ENCODE measurements at regions not wholly inside any gene's neighbourhood (a gene's known extent, or its start where the extent isn't known, plus 50 kb on each side); places are given as distances from the start of the nearest gene placed in this dataset.

GRCh38 chr2:16127958-16128357 is 187.6 kb downstream of the MYCN start:
- H3K79me2 ChIP-seq (ENCODE audit: insufficient read depth, low read length): no peaks in the 10 kb centered on the region
- no peak for TF ChIP-seq CTCF (conservative IDR thresholded peaks at IDR 0.05; ENCODE audit: low read length)
- no peak for TF ChIP-seq EZH2phosphoT487 (IDR thresholded peaks at IDR 0.05; ENCODE audit: borderline replicate concordance)

GRCh38 chr2:16127276-16127940 is 187.1 kb downstream of the MYCN start:
- no peak for TF ChIP-seq CTCF (conservative IDR thresholded peaks at IDR 0.05; ENCODE audit: low read length)
- TF ChIP-seq EZH2phosphoT487 (IDR thresholded peaks at IDR 0.05; ENCODE audit: borderline replicate concordance): no peak
- no peaks in the 10 kb centered on the region for H3K27me3 ChIP-seq (ENCODE audit: insufficient read depth, low read length, poor library complexity, severe bottlenecking)
- H3K9me3 ChIP-seq (ENCODE audit: insufficient read depth, low read depth, low read length): no peaks in the 10 kb centered on the region
- H3K4me2 ChIP-seq (ENCODE audit: low read depth, low read length, poor library complexity, severe bottlenecking): no peak overlapping the region
- H3F3A ChIP-seq (ENCODE audit: low read depth): no peaks in the 10 kb centered on the region
- H2AFZ ChIP-seq (ENCODE audit: low read length): no peak overlapping the region
- H3K79me2 ChIP-seq (ENCODE audit: insufficient read depth, low read length): no peaks in the 10 kb centered on the region
- H3K9me2 ChIP-seq (replicated peaks; ENCODE audit: low read depth, low read length): no peaks in the 10 kb centered on the region
- H3K4me3 ChIP-seq (ENCODE audit: low read length, poor library complexity, severe bottlenecking): no peak overlapping the region
- H3K36me3 ChIP-seq (ENCODE audit: insufficient read depth, low read length): no peaks in the 10 kb centered on the region
- H3K9ac ChIP-seq (ENCODE audit: low read depth, low read length, poor library complexity, severe bottlenecking): no peak overlapping the region
- no peaks in the 10 kb centered on the region for H3K4me1 ChIP-seq (ENCODE audit: insufficient read depth, low read length, poor library complexity, severe bottlenecking)
- H4K20me1 ChIP-seq (ENCODE audit: insufficient read depth, low read length, poor library complexity, severe bottlenecking): no peaks in the 10 kb centered on the region

More at GRCh38 chr2:16127958-16128357, 187.6 kb downstream of the MYCN start:
- Histone ChIP-seq H3K9me2 (replicated peaks; ENCODE audit: low read depth, low read length) (no peaks in the 10 kb centered on the region), H3K4me1 (ENCODE audit: insufficient read depth, low read length, poor library complexity, severe bottlenecking) (no peaks in the 10 kb centered on the region), H3K9ac (ENCODE audit: low read depth, low read length, poor library complexity, severe bottlenecking) (no peak overlapping the region), H3F3A (ENCODE audit: low read depth) (no peaks in the 10 kb centered on the region), H3K27me3 (ENCODE audit: insufficient read depth, low read length, poor library complexity, severe bottlenecking) (no peaks in the 10 kb centered on the region), H3K4me2 (ENCODE audit: low read depth, low read length, poor library complexity, severe bottlenecking) (no peak overlapping the region), H3K36me3 (ENCODE audit: insufficient read depth, low read length) (no peaks in the 10 kb centered on the region), H4K20me1 (ENCODE audit: insufficient read depth, low read length, poor library complexity, severe bottlenecking) (no peaks in the 10 kb centered on the region), H3K9me3 (ENCODE audit: insufficient read depth, low read depth, low read length) (no peaks in the 10 kb centered on the region), H2AFZ (ENCODE audit: low read length) (no peak overlapping the region), H3K4me3 (ENCODE audit: low read length, poor library complexity, severe bottlenecking) (no peak overlapping the region)

GRCh38 chr2:16126517-16127275 is 186.3 kb downstream of the MYCN start:
- TF ChIP-seq EZH2phosphoT487 (IDR thresholded peaks at IDR 0.05; ENCODE audit: borderline replicate concordance) (no peak), CTCF (conservative IDR thresholded peaks at IDR 0.05; ENCODE audit: low read length) (no peak)
- no peak overlapping the region for H2AFZ ChIP-seq (ENCODE audit: low read length)
- no peaks in the 10 kb centered on the region for H3K36me3 ChIP-seq (ENCODE audit: insufficient read depth, low read length)
- no peaks in the 10 kb centered on the region for H3K27me3 ChIP-seq (ENCODE audit: insufficient read depth, low read length, poor library complexity, severe bottlenecking)
- no peaks in the 10 kb centered on the region for H3K79me2 ChIP-seq (ENCODE audit: insufficient read depth, low read length)
- H3K9ac ChIP-seq (ENCODE audit: low read depth, low read length, poor library complexity, severe bottlenecking): no peak overlapping the region
- H4K20me1 ChIP-seq (ENCODE audit: insufficient read depth, low read length, poor library complexity, severe bottlenecking): no peaks in the 10 kb centered on the region
- H3K9me3 ChIP-seq (ENCODE audit: insufficient read depth, low read depth, low read length): no peaks in the 10 kb centered on the region
- no peaks in the 10 kb centered on the region for H3F3A ChIP-seq (ENCODE audit: low read depth)
- no peaks in the 10 kb centered on the region for H3K9me2 ChIP-seq (replicated peaks; ENCODE audit: low read depth, low read length)
- H3K4me1 ChIP-seq (ENCODE audit: insufficient read depth, low read length, poor library complexity, severe bottlenecking): no peaks in the 10 kb centered on the region
- H3K4me2 ChIP-seq (ENCODE audit: low read depth, low read length, poor library complexity, severe bottlenecking): no peak overlapping the region
- H3K4me3 ChIP-seq (ENCODE audit: low read length, poor library complexity, severe bottlenecking): no peak overlapping the region
